HT1080 (cell line): ENCODE measurements at regions not wholly inside any gene's neighbourhood (a gene's known extent, or its start where the extent isn't known, plus 50 kb on each side); places are given as distances from the start of the nearest gene placed in this dataset. TPM values are rescaled to one million over a fixed set of nuclear protein-coding genes. Genes with fewer than 3 reads are reported as not detected.
"Not testable (repeated sequence)": the region's sequence is repeated elsewhere in the genome, so short reads cannot be mapped to it uniquely, and the experiment has no call there.

Experiments
- DNase-seq: peaks from one replicate; pipeline ENCODE4 v3.0.0-alpha.2; 2015; ENCODE audit warnings: low read depth
- small RNA-seq: library from RNA; depleted of rRNA; stranded (forward); fragments of <200 nt; gene quantifications from one replicate; pipeline ENCODE3, GENCODE V24; 2014

GRCh38 chr9:759541-759940 is 82.0 kb upstream of the DMRT1 start:
- DNase-seq = no peak

- no peak for DNase-seq
These were observed 81.3 kb upstream of the DMRT1 start for GRCh38 chr9:759983-760736.

GRCh38 chr9:761176-761792 is 80.2 kb upstream of the DMRT1 start:
- DNase-seq = no peak

- DNase-seq = no peak
These were observed 79.5 kb upstream of the DMRT1 start for GRCh38 chr9:761793-762560.

GRCh38 chr9:763692-764091 is 77.8 kb upstream of the DMRT1 start:
- no peak for DNase-seq

GRCh38 chr9:764105-764524 is 77.4 kb upstream of the DMRT1 start:
- peak; percentile 93 for DNase-seq

- DNase-seq = no peak
These were observed 76.5 kb upstream of the DMRT1 start for GRCh38 chr9:764986-765385.

- DNase-seq = not testable (repeated sequence)
These were observed 74.4 kb upstream of the DMRT1 start for GRCh38 chr9:767061-767561.

- no peak for DNase-seq
These were observed 65.4 kb upstream of the DMRT1 start for GRCh38 chr9:776086-776485.

- DNase-seq = no peak
These were observed 63.5 kb upstream of the DMRT1 start for GRCh38 chr9:777978-778377.

GRCh38 chr9:784202-784601 is 57.3 kb upstream of the DMRT1 start:
- DNase-seq = no peak

- no peak for DNase-seq
These were observed 56.6 kb upstream of the DMRT1 start for GRCh38 chr9:784916-785315.

- DNase-seq = no peak
These were observed 55.5 kb upstream of the DMRT1 start for GRCh38 chr9:785997-786396.

GRCh38 chr9:786405-786804 is 55.1 kb upstream of the DMRT1 start:
- DNase-seq = no peak

- no peak for DNase-seq
These were observed 52.7 kb upstream of the DMRT1 start for GRCh38 chr9:788777-789176.

Small RNAs in the stretch of these regions (small RNA-seq; reads per million reads assigned to genes)
- gene AL392089.1 (not detected), gene RNU6-1327P (not detected)
